Daoy (cell line): ENCODE measurements at regions not wholly inside any gene's neighbourhood (a gene's known extent, or its start where the extent isn't known, plus 50 kb on each side); places are given as distances from the start of the nearest gene placed in this dataset.

Experiments used
- DNase-seq: peaks from one replicate; pipeline ENCODE4 v3.0.0-alpha.2; 2015; ENCODE audit warnings: low read depth

DNA sequence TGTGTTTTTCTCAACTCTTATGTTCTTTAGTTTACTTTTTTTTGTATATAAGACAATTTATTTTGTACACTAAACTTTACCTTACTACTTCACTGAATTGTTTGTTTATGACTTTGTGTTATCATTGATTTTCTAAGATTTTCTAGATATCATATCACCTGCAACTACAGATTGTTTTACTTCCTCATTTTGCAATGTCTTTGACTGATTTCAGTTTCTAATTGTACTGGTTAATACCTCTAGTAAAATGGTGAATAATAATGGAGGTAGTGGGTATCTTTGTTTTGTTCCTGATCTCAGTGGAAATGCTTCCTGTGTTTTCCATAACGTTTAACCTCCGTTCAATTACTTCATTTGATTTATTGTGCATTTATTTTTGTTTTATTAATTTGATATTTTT lies 490.2 kb downstream of the TLL1 start:
- DNase-seq: no peak

DNA sequence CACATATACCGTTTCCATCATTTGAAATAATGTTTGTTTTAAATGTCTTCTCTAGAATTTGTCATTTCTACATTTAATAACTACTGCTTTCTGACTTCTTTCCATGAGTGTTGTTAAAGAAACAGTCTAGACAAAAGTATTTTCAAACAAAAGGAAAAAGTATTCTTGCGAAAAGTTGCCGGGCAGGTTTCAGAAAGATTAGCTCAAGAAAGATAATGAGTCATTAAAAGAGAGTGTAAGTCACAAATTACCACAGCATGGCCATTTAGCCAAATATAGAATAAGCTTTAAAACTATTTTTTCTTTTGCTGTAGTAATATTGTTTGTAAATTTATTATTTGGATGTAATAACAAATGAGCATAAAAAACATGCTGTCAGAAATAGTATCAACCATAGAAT lies 493.0 kb downstream of the TLL1 start:
- DNase-seq: no peak

DNA sequence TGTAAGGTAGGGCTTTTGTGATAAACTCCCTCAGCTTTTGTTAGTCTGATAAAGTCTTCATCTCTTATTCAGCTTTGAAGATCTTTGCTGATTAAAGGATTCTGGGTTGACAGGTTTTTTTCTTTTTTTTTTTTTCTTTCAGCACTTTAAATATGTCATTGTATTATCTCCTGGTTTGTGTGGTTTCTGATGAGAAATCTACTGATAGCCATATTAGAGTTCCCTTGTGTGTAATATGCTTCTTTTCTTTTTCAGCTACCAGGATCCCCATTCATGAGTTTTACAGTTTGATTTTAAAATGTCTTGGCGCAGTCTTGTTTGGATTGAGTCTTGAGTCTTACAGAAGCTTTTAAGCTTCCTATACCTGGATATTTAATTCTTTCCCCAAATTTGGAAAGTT lies 504.5 kb downstream of the TLL1 start:
- no peak for DNase-seq

DNA sequence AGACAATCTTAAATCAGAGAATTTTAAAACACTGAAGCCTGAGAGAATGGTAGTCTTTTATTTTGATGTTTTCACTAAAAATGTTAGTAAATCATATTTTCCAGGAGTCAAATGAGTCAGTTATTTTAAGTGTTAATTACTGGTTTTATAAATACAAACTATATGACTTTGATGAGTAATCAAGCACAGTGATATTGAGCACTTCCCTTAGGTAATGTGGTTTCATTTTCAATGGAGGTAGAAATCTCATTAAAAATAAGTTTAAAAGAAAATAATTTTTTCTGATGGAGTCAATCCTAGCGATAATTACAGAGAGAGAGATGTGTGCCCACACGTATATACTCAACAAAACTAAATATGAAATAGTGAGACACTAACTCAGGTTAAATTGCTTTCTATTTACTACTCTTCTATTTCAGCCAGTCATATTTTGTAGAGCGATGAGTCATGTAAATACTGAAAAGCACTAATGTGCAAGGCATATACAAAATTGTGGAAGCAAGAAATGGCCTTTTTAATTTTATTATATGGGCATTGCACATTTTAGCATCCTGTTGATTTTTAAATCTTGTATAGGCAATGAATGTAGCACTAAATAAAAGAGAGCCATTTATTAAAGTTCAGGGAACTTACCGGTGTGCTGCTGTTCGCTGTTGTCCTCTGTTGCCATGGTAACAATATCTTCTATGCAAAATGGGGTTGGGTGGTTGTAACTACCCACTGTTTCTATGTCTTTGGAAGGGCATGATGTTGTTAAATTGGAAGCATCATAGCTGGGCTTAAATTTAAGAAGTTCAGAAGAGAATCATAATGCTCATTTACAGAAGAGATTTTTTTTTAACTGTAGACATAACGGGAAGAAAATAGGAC lies 513.7 kb downstream of the TLL1 start:
- no peak for DNase-seq

DNA sequence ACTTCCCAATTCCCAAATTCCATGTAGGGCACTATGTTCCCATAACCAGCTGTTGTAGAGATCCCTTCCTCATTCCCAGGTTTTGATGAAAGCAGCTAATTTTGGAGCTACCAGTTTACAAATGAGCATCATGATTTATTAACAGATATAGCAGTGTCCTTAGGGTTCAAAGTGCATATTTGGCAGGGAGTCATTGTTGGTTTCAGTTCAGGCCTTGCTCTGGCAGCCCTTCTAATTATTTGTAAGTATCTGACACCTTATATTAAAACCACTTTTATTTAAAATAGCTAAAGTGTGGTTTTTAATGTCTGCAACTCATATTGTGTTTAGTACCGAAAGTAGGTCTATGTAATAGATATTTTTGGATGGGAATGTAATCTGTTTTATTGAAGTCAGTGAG lies 518.5 kb downstream of the TLL1 start:
- no peak for DNase-seq

DNA sequence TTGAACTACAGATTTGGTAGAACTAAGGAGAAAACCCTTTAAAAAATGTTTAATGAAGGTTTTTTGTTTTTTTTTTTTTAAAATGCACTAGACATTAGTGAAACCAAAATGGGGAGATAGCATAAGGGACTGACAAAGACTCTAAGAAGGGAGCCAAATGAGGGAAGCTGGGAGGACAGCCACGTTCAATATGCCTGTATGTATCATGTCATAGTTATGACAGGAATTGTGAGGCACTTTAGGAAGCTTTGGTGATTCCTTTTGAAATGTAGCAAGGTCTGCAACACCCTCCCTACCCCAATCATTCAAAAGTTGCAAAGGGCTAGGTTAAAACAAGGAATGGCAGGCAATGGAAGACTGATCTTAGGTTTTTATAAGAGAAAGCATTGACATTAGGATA lies 526.0 kb downstream of the TLL1 start:
- no peak for DNase-seq

DNA sequence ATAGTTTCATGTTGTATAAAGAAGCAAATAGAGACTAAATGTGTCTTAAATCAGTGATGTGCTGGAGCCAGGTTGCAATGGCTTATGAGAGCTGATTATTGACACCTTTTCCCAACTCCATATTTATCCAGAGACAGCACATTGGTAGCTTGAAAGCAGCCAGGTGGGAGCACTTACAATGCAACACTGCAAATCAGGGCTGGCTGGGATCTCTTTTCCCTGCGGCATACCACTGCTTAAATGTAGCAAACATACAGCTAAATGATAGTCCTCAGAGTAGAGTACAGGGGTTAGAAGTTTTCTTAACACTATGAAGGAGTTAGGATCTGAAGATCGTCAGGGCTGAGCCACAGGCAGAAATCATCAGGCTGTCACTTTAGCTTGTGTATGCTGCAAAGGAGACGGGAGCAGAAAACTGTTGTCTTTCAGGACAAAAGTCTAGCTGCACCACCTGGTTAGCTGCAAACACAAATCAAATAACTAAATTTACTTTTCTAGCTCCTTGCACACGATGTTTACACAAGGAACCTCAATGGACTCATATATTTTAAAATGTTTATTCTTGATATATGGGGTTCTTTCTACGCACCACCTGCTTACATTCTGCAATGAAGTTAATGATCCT lies 527.3 kb downstream of the TLL1 start:
- DNase-seq: no peak

DNA sequence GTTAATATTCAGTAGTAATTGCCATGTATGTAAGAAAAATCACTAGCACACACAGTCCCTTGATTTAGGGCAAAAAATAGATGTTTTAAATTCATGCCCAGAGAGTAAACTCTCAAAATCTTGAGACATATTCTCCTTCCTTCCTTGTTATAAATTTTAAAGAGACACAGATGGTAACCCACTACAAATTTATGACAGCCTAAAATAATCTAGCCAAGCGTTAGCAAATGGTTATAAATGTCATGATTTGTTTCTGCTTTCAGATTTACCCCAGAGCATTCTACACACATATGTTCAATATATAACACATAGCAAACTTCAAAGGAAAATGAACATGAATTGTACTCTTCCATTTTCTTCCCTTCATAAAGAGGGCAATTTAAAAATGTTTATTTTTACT lies 540.3 kb downstream of the TLL1 start:
- DNase-seq: no peak

DNA sequence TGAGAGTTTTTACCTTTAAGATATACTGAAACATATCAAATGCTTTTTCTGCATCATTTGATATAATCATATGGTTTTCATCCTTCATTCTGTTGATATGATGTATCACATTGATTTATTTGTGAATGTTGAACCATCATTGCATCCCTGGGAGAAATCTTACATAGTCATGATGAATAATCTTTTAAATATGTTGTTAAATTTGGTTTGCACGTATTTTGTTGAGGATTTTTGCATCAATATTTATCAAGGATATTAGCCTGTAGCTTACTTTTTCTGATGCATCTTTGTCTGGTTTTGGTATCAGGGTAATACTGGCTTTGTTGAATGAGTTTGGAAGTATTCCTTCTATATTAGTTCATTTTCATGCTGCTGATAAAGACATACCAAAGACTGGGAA lies 541.4 kb downstream of the TLL1 start:
- no peak for DNase-seq

DNA sequence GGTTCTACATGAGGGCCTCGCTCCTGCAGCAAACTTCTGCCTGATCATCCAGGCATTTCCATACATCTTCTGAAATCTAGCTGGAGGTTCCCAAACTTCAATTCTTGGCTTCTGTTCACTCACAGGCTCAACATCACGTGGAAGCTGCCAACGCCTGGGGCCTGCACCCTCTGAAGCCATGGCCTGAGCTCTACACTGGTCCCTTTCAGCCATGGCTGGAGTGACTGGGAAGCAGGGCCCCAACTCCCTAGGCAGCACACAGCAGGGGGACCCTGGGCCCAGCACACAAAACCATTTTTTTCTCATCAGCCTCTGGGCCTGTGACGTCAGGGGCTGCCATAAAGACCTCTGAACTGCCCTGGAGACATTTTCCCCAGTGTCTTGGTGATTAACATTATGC lies 542.7 kb downstream of the TLL1 start:
- DNase-seq: no peak

DNA sequence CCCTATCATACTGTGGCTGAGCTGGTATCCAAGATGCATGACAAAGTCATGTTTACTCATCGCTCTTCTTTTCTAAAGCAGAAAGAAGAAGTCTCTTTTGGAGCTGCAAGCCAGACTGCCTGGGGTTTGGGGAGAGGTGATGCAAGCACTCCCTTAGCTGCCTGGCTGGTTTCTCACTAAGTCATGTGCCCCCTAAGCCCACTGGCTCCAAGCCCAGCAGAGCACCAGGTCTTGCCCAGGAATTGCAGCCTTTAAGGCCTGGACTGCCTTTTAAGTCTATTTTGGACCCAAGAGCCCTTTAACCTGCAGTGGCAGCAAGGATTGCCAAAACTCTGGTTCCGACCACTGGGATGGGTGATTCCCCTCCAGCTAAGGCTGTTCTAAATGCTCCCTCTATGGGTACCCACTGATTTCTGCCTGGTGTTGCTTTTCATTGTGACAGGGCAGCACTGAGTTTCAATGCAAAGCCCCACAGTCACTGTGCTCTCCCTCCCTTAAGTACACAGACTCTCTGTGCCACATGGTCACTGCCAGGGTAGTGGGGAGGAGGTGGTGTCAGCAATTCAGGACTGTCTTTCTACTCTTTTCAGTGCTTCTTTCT lies 548.6 kb downstream of the TLL1 start:
- peak; percentile 15 for DNase-seq

DNA sequence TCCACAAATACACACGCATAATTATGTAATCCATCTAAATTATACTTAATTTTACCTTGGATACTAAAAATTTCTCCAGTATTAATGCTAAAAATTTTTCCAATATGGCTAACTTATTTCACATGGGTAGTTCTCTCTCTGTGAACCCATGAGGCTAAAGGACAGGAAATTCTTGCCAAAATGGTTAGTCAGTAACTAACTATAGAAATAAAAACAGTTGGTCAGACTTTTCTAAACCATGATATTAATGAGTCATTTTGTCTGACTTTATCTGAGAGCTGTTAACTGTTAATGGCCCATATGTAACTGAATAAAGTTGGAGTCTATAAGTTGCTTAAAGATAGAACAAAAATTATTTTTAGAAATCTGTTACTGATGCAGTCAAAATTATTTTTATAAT lies 549.4 kb downstream of the TLL1 start:
- DNase-seq: peak; percentile 24

DNA sequence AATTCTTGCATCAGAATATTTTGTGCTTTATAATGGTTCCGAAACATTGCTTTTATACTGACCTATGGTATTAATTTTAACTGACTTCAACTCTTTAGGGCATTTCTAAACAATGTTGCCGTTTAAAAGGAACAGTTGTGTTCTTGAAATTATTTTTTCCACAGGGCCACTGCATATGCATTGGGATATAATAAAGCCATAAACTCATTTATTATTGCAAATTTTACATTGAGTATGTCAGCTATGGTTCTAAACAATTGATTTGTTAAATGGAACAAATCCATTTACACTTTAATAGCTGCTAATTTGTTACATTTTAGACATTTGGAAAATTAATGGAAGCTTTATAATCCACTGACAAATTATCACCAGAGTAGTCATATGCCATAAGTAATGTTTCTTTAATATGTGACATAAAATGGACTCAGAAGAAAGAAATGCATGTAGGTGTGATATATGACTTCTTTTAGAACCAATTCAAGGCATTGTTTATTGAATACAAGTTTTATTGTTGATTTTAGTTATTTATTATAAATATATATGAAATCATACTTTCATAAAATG lies 553.3 kb downstream of the TLL1 start:
- no peak for DNase-seq

DNA sequence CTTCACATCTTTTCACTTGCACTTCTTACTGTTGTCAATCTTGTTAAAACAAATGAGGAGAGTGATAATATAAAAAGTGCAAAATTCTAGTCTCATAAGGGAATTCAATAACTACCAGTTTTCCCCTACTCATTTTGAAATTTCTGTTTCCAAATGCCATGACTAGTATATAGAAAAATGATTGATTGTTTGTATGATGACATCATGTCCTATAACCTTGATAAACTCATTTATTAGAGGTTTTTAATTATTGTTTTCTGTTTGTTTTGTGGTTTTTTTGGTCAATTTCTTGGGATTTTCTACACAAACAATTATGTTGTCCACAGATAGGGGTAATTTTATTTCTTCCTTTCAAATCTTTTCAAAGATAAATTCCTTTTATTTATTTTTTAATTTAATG lies 559.1 kb downstream of the TLL1 start:
- no peak for DNase-seq

DNA sequence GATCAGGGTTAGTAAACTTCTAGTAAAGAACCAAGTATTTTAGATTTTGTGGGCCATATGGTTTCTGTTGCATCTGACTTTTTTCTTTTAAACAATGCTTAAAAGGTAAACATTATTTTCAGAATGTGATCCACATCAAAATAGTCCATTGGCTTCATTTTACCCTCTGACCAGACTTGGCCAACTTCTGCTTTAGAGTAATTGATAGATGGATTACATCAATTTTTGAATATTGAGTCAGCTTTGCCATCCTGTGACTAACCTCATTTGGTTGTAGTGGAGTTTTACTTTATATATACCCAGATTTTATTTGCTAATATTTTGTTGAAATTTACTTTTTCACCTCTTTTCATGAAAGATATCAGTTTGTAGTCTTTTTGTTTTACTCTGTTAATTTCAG lies 559.8 kb downstream of the TLL1 start:
- no peak for DNase-seq

DNA sequence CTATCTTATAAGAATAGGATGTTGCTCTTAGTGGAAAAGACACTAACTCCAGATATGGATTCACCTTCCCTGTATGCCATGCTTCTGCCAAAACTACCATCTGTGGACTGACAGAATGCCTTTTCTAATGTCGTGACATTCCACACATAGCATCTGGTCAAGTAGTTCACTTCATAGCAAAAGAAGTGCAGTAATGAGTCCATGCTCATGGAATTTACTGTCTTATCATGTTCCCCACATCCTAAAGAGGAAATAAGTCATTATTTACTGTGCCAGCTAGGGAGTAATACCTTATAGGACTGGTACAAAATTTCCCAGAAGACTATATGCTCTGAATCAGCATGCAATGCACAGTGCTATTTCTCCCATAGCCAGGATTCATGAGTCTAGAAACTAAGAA lies 562.4 kb downstream of the TLL1 start:
- DNase-seq: peak; percentile 75

DNA sequence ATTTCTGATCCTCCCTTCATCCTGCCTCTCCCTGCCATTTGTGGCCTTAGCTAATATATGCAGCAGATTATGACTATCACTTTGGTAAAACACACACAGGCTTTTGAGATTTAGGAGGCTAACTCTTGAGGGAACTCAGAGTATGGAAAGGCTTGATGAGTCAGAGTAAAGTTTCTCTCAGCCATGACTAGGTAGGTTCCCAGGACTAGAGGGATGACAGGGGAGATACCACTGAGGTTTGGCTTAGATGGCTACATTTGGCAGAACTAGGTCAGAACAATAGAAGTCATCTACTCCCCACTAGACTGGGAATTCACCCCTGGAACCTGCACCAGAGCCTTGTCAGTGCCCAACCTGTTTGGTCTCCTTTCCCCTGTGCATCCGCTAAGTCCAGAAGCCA lies 585.7 kb downstream of the TLL1 start:
- DNase-seq: peak; percentile 30

DNA sequence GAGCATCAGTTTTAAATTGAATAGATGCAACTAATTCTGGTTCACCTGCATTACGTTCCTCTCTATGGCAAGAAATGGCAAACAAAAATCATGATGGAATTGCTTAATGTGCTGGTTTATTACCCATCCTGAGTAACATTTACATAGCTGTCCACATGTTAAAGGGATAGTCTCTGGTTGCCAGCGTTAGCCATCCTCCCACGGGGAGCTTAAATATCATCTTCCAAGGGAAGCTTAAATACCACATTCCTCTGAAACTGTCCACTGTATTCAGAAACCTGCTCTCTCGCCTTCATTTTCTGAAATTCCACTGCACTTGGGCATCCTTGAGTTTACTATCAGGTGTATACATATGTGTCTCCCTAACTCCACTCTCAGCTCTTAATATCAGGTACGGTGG lies 586.6 kb downstream of the TLL1 start:
- no peak for DNase-seq

DNA sequence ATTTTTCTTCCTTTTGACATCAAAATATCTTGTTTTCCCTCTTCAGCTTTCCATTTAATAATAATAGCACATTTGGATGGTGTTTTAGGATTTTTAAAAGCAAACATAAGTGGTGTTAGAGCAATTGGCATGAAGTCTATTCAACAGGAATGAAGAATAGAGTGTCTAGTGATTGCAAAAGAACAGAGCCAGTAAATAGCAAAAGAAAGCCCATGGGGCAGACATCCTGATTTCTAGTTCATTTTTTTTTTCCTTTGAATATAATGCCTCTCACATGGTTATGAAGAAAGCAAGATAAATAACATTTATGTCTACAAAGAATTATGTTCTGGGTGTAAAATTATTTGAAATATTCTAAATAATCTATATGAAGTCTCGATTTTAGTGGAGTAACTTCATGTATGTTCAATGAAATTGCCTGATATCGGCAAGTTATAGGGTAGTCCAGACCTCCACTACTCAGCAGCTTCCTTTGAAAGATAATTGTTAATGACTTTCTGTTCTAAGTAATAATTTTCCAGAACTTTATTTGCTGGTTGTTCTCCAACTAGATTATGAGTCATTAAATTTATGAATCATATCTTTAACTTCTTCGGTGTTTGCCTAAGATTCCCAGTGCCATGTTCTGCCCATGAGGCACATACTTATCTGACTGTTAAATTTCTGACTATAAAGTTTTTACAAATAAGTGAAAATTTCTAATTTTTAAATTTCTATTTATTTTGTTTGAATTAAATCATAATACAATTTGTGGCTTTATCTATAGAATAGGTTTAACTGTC lies 587.9 kb downstream of the TLL1 start:
- DNase-seq: no peak

DNA sequence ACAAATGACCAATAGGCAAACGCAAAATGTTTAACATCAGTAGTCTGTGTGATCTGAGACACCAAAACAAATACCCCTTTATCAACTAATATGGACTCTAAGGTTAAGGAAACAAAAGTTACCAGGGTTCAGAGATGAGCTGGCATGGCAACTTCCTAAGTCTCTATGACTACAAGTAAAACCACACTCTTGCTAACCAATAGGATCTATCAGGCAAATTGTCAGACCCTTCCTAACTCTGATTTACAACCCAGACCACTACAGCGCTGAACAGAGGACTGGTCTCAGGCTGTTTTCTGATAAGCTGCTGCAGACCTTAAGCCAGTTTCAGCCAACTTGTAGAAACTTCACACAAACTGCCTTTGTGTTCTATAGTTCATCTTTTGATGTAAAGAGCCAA lies 608.0 kb downstream of the TLL1 start:
- DNase-seq: no peak

DNA sequence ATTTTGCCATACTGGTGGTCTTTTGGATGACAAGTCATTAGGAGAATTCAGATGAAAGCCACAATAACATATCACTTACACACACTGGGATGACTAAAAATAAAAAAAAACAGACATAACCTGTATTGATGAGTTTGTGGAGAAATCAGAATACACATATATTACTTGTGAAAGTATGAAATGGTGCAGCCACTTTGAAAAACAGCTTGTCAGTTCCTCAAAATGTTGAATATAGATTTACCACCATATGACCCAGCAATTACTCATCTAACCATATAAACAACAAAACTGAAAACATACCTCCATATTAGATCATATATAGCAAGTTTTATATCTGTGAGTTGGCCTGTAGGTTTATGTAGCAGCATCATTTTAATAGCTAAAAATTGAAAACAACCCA lies 608.7 kb downstream of the TLL1 start:
- no peak for DNase-seq

DNA sequence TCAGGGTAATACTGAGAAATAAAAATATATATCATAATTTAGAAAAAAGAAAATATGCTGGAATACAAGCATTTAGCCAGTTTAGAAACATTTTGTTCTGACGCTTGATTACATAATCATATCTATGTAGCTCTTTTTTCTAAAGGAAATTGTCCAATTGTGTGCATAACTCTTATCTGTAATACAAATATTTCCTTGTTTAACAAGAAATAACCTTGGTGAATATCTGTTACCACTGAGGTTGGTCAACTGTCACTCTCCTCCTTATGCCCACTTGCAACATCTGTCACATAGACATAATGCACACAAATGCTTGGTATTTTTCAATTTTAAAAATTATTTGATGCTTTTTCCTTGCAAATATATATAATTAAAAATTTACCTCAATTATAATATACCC lies 609.7 kb downstream of the TLL1 start:
- no peak for DNase-seq
